ENCODE measurements at regions not wholly inside any gene's neighbourhood (a gene's known extent, or its start where the extent isn't known, plus 50 kb on each side); places are given as distances from the start of the nearest gene placed in this dataset.

DNA sequence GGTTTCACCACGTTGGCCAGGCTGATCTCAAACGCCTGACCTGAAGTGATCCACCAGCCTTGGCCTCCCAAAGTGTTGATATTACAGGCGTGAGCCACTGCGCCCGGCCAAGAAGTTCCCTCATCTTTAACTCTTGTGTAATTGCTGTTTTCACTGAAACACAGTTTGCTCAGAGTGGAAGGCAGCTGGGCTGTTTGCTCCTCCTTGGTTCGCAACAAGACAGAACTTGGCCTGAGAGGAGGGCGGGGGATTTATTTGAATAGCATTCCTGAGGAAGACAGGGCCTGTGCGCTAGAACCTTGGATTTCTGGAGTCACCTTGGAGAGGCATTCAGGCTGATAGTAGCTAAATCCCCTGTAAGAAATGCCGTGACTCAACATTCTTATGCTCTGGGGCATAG, 226.7 kb upstream of the MCTP2 start:
- Histone ChIP-seq H3K4me2 (ENCODE audit: insufficient read depth, low read length) (no peak overlapping the region), H4K20me1 (replicated peaks; ENCODE audit: control insufficient read depth, insufficient read depth, low read length) (no peaks in the 10 kb centered on the region), H3K27ac (ENCODE audit: extremely low read depth, low read depth, low read length) (no peak overlapping the region), H3K79me2 (ENCODE audit: control insufficient read depth, insufficient read depth, low read length) (no peaks in the 10 kb centered on the region), H3K9me3 (replicated peaks; ENCODE audit: control insufficient read depth, insufficient read depth, low read depth, low read length) (peaks cover 2% of the 10 kb centered on the region; the same call in 1 of the 2 replicates), H3K9me1 (ENCODE audit: control insufficient read depth, insufficient read depth, low read length) (no peaks in the 10 kb centered on the region), H2AFZ (ENCODE audit: low read depth, low read length) (no peak overlapping the region), H3K27me3 (ENCODE audit: control insufficient read depth in 2 of 2, insufficient read depth in 2 of 2, low read length in 2 of 2) (no peaks in the 10 kb centered on the region), H3K9ac (ENCODE audit: insufficient read depth in 1 of 2, low read depth in 2 of 2, low read length in 2 of 2) (no peak overlapping the region), H3K36me3 (ENCODE audit: control insufficient read depth, insufficient read depth, low read length) (no peaks in the 10 kb centered on the region), H3K4me3 (no peak overlapping the region), H3K4me1 (replicated peaks in 1 of 2; ENCODE audit: control insufficient read depth in 2 of 2, insufficient read depth in 2 of 2, low read length in 2 of 2) (no peaks in the 10 kb centered on the region)
- TF ChIP-seq, protein P1, sequence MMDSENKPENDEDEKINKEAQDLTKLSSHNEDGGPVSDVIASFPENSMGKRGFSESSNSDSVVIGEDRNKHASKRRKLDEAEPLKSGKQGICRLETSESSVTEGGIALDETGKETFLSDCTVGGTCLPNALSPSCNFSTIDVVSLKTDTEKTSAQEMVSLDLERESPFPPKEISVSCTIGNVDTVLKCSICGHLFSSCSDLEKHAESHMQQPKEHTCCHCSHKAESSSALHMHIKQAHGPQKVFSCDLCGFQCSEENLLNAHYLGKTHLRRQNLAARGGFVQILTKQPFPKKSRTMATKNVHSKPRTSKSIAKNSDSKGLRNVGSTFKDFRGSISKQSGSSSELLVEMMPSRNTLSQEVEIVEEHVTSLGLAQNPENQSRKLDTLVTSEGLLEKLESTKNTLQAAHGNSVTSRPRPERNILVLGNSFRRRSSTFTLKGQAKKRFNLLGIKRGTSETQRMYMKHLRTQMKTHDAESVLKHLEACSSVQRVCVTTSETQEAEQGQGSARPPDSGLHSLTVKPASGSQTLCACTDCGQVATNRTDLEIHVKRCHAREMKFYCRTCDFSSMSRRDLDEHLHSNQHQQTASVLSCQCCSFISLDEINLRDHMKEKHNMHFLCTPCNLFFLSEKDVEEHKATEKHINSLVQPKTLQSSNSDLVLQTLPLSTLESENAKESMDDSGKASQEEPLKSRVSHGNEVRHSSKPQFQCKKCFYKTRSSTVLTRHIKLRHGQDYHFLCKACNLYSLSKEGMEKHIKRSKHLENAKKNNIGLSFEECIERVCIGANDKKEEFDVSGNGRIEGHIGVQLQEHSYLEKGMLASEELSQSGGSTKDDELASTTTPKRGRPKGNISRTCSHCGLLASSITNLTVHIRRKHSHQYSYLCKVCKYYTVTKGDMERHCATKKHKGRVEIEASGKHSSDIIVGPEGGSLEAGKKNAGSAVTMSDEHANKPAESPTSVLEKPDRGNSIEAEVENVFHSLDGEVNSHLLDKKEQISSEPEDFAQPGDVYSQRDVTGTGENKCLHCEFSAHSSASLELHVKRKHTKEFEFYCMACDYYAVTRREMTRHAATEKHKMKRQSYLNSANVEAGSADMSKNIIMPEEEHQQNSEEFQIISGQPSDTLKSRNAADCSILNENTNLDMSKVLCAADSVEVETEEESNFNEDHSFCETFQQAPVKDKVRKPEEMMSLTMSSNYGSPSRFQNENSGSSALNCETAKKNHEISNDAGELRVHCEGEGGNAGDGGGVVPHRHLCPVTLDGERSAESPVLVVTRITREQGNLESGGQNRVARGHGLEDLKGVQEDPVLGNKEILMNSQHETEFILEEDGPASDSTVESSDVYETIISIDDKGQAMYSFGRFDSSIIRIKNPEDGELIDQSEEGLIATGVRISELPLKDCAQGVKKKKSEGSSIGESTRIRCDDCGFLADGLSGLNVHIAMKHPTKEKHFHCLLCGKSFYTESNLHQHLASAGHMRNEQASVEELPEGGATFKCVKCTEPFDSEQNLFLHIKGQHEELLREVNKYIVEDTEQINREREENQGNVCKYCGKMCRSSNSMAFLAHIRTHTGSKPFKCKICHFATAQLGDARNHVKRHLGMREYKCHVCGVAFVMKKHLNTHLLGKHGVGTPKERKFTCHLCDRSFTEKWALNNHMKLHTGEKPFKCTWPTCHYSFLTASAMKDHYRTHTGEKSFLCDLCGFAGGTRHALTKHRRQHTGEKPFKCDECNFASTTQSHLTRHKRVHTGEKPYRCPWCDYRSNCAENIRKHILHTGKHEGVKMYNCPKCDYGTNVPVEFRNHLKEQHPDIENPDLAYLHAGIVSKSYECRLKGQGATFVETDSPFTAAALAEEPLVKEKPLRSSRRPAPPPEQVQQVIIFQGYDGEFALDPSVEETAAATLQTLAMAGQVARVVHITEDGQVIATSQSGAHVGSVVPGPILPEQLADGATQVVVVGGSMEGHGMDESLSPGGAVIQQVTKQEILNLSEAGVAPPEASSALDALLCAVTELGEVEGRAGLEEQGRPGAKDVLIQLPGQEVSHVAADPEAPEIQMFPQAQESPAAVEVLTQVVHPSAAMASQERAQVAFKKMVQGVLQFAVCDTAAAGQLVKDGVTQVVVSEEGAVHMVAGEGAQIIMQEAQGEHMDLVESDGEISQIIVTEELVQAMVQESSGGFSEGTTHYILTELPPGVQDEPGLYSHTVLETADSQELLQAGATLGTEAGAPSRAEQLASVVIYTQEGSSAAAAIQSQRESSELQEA (IDR thresholded peaks at IDR 0.05; ENCODE audit: low read depth) = no peak
- no peak for TF ChIP-seq KDM4B (IDR thresholded peaks at IDR 0.05; ENCODE audit: borderline replicate concordance in 2 of 2, low read depth in 1 of 2)
- TF ChIP-seq HDAC6 (IDR thresholded peaks at IDR 0.05; ENCODE audit: low read depth, low read length) = no peak
- TF ChIP-seq, protein P2, sequence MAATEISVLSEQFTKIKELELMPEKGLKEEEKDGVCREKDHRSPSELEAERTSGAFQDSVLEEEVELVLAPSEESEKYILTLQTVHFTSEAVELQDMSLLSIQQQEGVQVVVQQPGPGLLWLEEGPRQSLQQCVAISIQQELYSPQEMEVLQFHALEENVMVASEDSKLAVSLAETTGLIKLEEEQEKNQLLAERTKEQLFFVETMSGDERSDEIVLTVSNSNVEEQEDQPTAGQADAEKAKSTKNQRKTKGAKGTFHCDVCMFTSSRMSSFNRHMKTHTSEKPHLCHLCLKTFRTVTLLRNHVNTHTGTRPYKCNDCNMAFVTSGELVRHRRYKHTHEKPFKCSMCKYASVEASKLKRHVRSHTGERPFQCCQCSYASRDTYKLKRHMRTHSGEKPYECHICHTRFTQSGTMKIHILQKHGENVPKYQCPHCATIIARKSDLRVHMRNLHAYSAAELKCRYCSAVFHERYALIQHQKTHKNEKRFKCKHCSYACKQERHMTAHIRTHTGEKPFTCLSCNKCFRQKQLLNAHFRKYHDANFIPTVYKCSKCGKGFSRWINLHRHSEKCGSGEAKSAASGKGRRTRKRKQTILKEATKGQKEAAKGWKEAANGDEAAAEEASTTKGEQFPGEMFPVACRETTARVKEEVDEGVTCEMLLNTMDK (IDR thresholded peaks at IDR 0.05; ENCODE audit: borderline replicate concordance, insufficient read depth, low read depth, low read length, poor library complexity, severe bottlenecking) = no peak
- WGBS (ENCODE audit: insufficient coverage, low coverage, missing lambda C conversion rate) = 0% methylated on average over 8 of the region's 9 CpGs
- ATAC-seq = no peak
- in situ Hi-C loops (cut with MboI) = no loop called here
- intact Hi-C loops (cut with micrococcal nuclease) = no loop called here
- FAIRE-seq = no peak
- DNase-seq (ENCODE audit: extremely low read depth in 1 of 4, low spot score in 3 of 4) = no peak
- BruUV-seq (replicated peaks) = no TSS peak
- ChIA-PET POLR2A (no interaction called here), CTCF (ENCODE audit: low intra/inter-chr PET ratio) (no interaction called here)

Measured in K562 (cell line).